Type B pancreatic cell (in vitro differentiated cells): ENCODE measurements at regions not wholly inside any gene's neighbourhood (a gene's known extent, or its start where the extent isn't known, plus 50 kb on each side); places are given as distances from the start of the nearest gene placed in this dataset.

Experiments
- DNase-seq: peaks from one replicate; pipeline ENCODE4 v3.0.0; 2021; ENCODE audit warnings: mixed read lengths; ENCODE audit not compliant: unreplicated experiment; ENCODE audit errors: extremely low spot score
- H3K27ac Mint-ChIP-seq: 2 replicates; pipeline ENCODE4 v1.8.0; 2021; ENCODE audit warnings: mild to moderate bottlenecking, mixed read lengths
- H3K27me3 Mint-ChIP-seq: 2 replicates; pipeline ENCODE4 v1.8.0; 2021; ENCODE audit warnings: mixed read lengths
- H3K36me3 Mint-ChIP-seq: 2 replicates; pipeline ENCODE4 v1.8.0; 2021; ENCODE audit warnings: mixed read lengths
- H3K4me1 Mint-ChIP-seq: one replicate; pipeline ENCODE4 v1.8.0; 2021; ENCODE audit warnings: mixed read lengths; ENCODE audit not compliant: unreplicated experiment
- H3K4me3 Mint-ChIP-seq: 2 replicates; pipeline ENCODE4 v1.8.0; 2021; ENCODE audit warnings: mild to moderate bottlenecking, mixed read lengths
- H3K9me3 Mint-ChIP-seq: 2 replicates; pipeline ENCODE4 v1.8.0; 2021; ENCODE audit warnings: mixed read lengths
- CTCF ChIP-seq: fragments of 200-600 bp; sonication (generic); conservative IDR thresholded peaks from 2 replicates; pipeline ENCODE4 v1.5.0; 2021; ENCODE audit warnings: antibody characterized with exemption, mild to moderate bottlenecking

- no peak for TF ChIP-seq CTCF
- Mint-ChIP-seq H3K36me3 (no peaks in the 10 kb centered on the region), H3K27ac (no peak overlapping the region), H3K4me1 (peaks cover 15% of the 10 kb centered on the region), H3K9me3 (no peaks in the 10 kb centered on the region), H3K27me3 (peaks cover 2% of the 10 kb centered on the region), H3K4me3 (no peak overlapping the region)
- DNase-seq: no peak
These were observed 237.1 kb upstream of the PROK2 start for GRCh38 chr3:72022027-72022426.

- H3K4me1 Mint-ChIP-seq: peaks cover 15% of the 10 kb centered on the region
- no peak overlapping the region for H3K4me3 Mint-ChIP-seq
- no peak for TF ChIP-seq CTCF
- H3K27me3 Mint-ChIP-seq: peaks cover 2% of the 10 kb centered on the region
- no peaks in the 10 kb centered on the region for H3K36me3 Mint-ChIP-seq
- H3K27ac Mint-ChIP-seq: no peak overlapping the region
- no peak for DNase-seq
- no peaks in the 10 kb centered on the region for H3K9me3 Mint-ChIP-seq
These were observed 236.6 kb upstream of the PROK2 start for GRCh38 chr3:72021531-72021930.

- H3K27me3 Mint-ChIP-seq: peaks cover 4% of the 10 kb centered on the region
- no peak for DNase-seq
- no peak overlapping the region for H3K4me3 Mint-ChIP-seq
- H3K4me1 Mint-ChIP-seq: peaks cover 15% of the 10 kb centered on the region
- H3K36me3 Mint-ChIP-seq: no peaks in the 10 kb centered on the region
- no peak overlapping the region for H3K27ac Mint-ChIP-seq
- no peak for TF ChIP-seq CTCF
- H3K9me3 Mint-ChIP-seq: no peaks in the 10 kb centered on the region
These were observed 233.5 kb upstream of the PROK2 start for GRCh38 chr3:72018343-72018984.

GRCh38 chr3:72017935-72018334, 233.0 kb upstream of the PROK2 start:
- no peak for DNase-seq
- Mint-ChIP-seq H3K27me3 (peaks cover 4% of the 10 kb centered on the region), H3K27ac (no peak overlapping the region)

GRCh38 chr3:72017311-72017710, 232.4 kb upstream of the PROK2 start:
- Mint-ChIP-seq H3K27ac (no peak overlapping the region), H3K4me1 (peaks cover 20% of the 10 kb centered on the region), H3K36me3 (no peaks in the 10 kb centered on the region), H3K27me3 (peaks cover 4% of the 10 kb centered on the region), H3K9me3 (no peaks in the 10 kb centered on the region), H3K4me3 (no peak overlapping the region)
- TF ChIP-seq CTCF: no peak
- no peak for DNase-seq

More at GRCh38 chr3:72017935-72018334, 233.0 kb upstream of the PROK2 start:
- H3K9me3 Mint-ChIP-seq: no peaks in the 10 kb centered on the region
- no peak overlapping the region for H3K4me3 Mint-ChIP-seq
- TF ChIP-seq CTCF: no peak
- H3K36me3 Mint-ChIP-seq: no peaks in the 10 kb centered on the region
- H3K4me1 Mint-ChIP-seq: peaks cover 18% of the 10 kb centered on the region
